Body of pancreas (tissue), 4 donors: ENCODE measurements at regions not wholly inside any gene's neighbourhood (a gene's known extent, or its start where the extent isn't known, plus 50 kb on each side); places are given as distances from the start of the nearest gene placed in this dataset.

Experiments used
- POLR2A ChIP-seq, 3 donors: fragments of 450-650 bp; IDR thresholded peaks; one replicate each; pipeline ENCODE4 v1.6.1; 2016; ENCODE audit warnings: antibody characterized with exemption in 3 of 3, mild to moderate bottlenecking in 2 of 3
- TF ChIP-seq, protein P1 (sequence below), 7 experiments: fragments of 450-650 bp in 4 of 7; fragments of 200-600 bp in 3 of 7; sonication (generic) in 3 of 7; IDR thresholded peaks; one replicate each; pipeline ENCODE4 v1.5.1; 2016 to 2019; ENCODE audit warnings: antibody characterized with exemption in 7 of 7

DNA sequence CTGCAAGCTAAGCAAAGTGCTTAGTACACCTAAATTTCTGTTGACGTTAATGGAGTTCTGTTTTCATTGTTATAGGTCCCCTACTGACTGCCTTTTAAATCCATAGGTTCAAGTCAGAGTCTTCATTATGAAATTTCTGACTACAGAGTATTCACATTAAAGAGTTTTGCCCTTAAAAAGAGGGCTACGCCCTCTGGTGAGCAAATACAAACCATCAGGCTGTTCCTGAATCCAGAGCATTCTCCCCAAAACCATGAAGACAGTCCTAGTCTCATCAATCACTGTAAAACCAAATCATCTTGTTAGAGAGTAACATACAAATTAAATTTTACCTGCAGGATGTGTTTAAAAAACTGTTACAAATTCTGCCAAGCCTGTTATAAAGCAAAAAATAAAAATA, 1091.7 kb downstream of the TDRD15 start:
- TF ChIP-seq, protein P1, sequence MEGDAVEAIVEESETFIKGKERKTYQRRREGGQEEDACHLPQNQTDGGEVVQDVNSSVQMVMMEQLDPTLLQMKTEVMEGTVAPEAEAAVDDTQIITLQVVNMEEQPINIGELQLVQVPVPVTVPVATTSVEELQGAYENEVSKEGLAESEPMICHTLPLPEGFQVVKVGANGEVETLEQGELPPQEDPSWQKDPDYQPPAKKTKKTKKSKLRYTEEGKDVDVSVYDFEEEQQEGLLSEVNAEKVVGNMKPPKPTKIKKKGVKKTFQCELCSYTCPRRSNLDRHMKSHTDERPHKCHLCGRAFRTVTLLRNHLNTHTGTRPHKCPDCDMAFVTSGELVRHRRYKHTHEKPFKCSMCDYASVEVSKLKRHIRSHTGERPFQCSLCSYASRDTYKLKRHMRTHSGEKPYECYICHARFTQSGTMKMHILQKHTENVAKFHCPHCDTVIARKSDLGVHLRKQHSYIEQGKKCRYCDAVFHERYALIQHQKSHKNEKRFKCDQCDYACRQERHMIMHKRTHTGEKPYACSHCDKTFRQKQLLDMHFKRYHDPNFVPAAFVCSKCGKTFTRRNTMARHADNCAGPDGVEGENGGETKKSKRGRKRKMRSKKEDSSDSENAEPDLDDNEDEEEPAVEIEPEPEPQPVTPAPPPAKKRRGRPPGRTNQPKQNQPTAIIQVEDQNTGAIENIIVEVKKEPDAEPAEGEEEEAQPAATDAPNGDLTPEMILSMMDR (IDR thresholded peaks at IDR 0.05), result no peak
- no peak for TF ChIP-seq POLR2A (IDR thresholded peaks at IDR 0.05)
